ENCODE measurements at regions not wholly inside any gene's neighbourhood (a gene's known extent, or its start where the extent isn't known, plus 50 kb on each side); places are given as distances from the start of the nearest gene placed in this dataset.

- TF ChIP-seq CTCF (IDR thresholded peaks at IDR 0.05; ENCODE audit: low read depth, low read length), result no peak
- TF ChIP-seq EZH2phosphoT487 (IDR thresholded peaks at IDR 0.05; ENCODE audit: low read depth), result no peak
These were observed 149.8 kb upstream of the FGF10 start for GRCh38 chr5:44538797-44539601.
